ENCODE measurements at regions not wholly inside any gene's neighbourhood (a gene's known extent, or its start where the extent isn't known, plus 50 kb on each side); places are given as distances from the start of the nearest gene placed in this dataset.
"Not testable (repeated sequence)": the region's sequence is repeated elsewhere in the genome, so short reads cannot be mapped to it uniquely, and the experiment has no call there.

GRCh38 chr6:68024570-68025269, 610.4 kb upstream of the ADGRB3 start:
- ChIA-PET CTCF (no interaction called here), POLR2A (no interaction called here)
- no peak overlapping the region for H3K4me3 ChIP-seq (ENCODE audit: low read length)
- Mint-ChIP-seq H3K4me3 (no peak overlapping the region), H3K9me3 (peaks cover 11% of the 10 kb centered on the region), H3K27me3 (no peaks in the 10 kb centered on the region), H3K36me3 (ENCODE audit: low read depth) (no peaks in the 10 kb centered on the region), H3K4me1 (ENCODE audit: low read depth) (no peaks in the 10 kb centered on the region), H3K27ac (no peak overlapping the region)
- no peaks in the 10 kb centered on the region for H3K9me3 ChIP-seq (ENCODE audit: control insufficient read depth in 1 of 2, insufficient read depth in 1 of 2, low read length in 2 of 2)
- intact Hi-C loops (cut with DNase I, micrococcal nuclease): no loop called here
- ATAC-seq (ENCODE audit: poor library complexity) (no peak), DNase-seq (no peak)
- H3K27me3 ChIP-seq (ENCODE audit: control insufficient read depth in 1 of 2, insufficient read depth in 2 of 2, low read length in 2 of 2): no peaks in the 10 kb centered on the region
- no peak for TF ChIP-seq CTCF (IDR thresholded peaks at IDR 0.05)
- no peaks in the 10 kb centered on the region for H3K4me1 ChIP-seq (ENCODE audit: insufficient read depth, low read length)
- H3K27ac ChIP-seq (ENCODE audit: low read depth in 1 of 2, low read length in 2 of 2): no peak overlapping the region
- H3K36me3 ChIP-seq (ENCODE audit: insufficient read depth, low read length): no peaks in the 10 kb centered on the region

GRCh38 chr6:68022968-68023367, 612.1 kb upstream of the ADGRB3 start:
- POLR2A ChIA-PET; H3K4me1 Mint-ChIP-seq (ENCODE audit: low read depth); H3K9me3 ChIP-seq (ENCODE audit: control insufficient read depth in 1 of 2, insufficient read depth in 1 of 2, low read length in 2 of 2); H3K36me3 ChIP-seq (ENCODE audit: insufficient read depth, low read length); H3K4me1 ChIP-seq (ENCODE audit: insufficient read depth, low read length); DNase-seq; H3K4me3 ChIP-seq (ENCODE audit: low read length); H3K27ac Mint-ChIP-seq; H3K27ac ChIP-seq (ENCODE audit: low read depth in 1 of 2, low read length in 2 of 2); H3K36me3 Mint-ChIP-seq (ENCODE audit: low read depth); H3K27me3 ChIP-seq (ENCODE audit: control insufficient read depth in 1 of 2, insufficient read depth in 2 of 2, low read length in 2 of 2); intact Hi-C loops (cut with DNase I, micrococcal nuclease); CTCF ChIA-PET; H3K4me3 Mint-ChIP-seq; H3K27me3 Mint-ChIP-seq; ATAC-seq (ENCODE audit: poor library complexity): not testable (repeated sequence)
- peaks cover 16% of the 10 kb centered on the region for H3K9me3 Mint-ChIP-seq

GRCh38 chr6:68013780-68014515, 621.1 kb upstream of the ADGRB3 start:
- Histone ChIP-seq H3K27ac (ENCODE audit: low read depth in 1 of 2, low read length in 2 of 2) (no peak overlapping the region), H3K9me3 (ENCODE audit: control insufficient read depth in 1 of 2, insufficient read depth in 1 of 2, low read length in 2 of 2) (no peaks in the 10 kb centered on the region), H3K27me3 (ENCODE audit: control insufficient read depth in 1 of 2, insufficient read depth in 2 of 2, low read length in 2 of 2) (no peaks in the 10 kb centered on the region), H3K36me3 (ENCODE audit: insufficient read depth, low read length) (no peaks in the 10 kb centered on the region), H3K4me3 (ENCODE audit: low read length) (no peak overlapping the region), H3K4me1 (ENCODE audit: insufficient read depth, low read length) (no peaks in the 10 kb centered on the region)
- Mint-ChIP-seq H3K27ac (no peak overlapping the region), H3K27me3 (no peaks in the 10 kb centered on the region), H3K4me1 (ENCODE audit: low read depth) (no peaks in the 10 kb centered on the region), H3K4me3 (no peak overlapping the region), H3K36me3 (ENCODE audit: low read depth) (no peaks in the 10 kb centered on the region), H3K9me3 (peaks cover 10% of the 10 kb centered on the region)
- CTCF ChIA-PET: no interaction called here
- no peak for DNase-seq
- no peak for TF ChIP-seq CTCF (IDR thresholded peaks at IDR 0.05)
- intact Hi-C loops (cut with DNase I, micrococcal nuclease): no loop called here
- POLR2A ChIA-PET: no interaction called here
- no peak for ATAC-seq (ENCODE audit: poor library complexity)
